KMS-11 (cell line): ENCODE measurements at regions not wholly inside any gene's neighbourhood (a gene's known extent, or its start where the extent isn't known, plus 50 kb on each side); places are given as distances from the start of the nearest gene placed in this dataset.

Source experiments
- H2AFZ ChIP-seq: fragments of 200-600 bp; sonication (generic); 2 replicates; pipeline ENCODE4 v1.6.1; 2016; ENCODE audit warnings: antibody characterized with exemption, mixed run types, low read depth
- H3K27ac ChIP-seq: fragments of 200-600 bp; sonication (generic); 2 replicates; pipeline ENCODE4 v1.6.1; 2016; ENCODE audit warnings: mild to moderate bottlenecking, mixed run types
- H3K27me3 ChIP-seq: fragments of 200-600 bp; sonication (generic); 2 replicates; pipeline ENCODE4 v1.6.1; 2017; ENCODE audit warnings: mild to moderate bottlenecking, low read depth, mixed run types, moderate library complexity; ENCODE audit not compliant: insufficient read depth
- H3K36me3 ChIP-seq: fragments of 200-600 bp; sonication (generic); 2 replicates; pipeline ENCODE4 v1.6.1; 2017; ENCODE audit warnings: mild to moderate bottlenecking, mixed run types; ENCODE audit not compliant: insufficient read depth
- H3K4me1 ChIP-seq: fragments of 200-600 bp; sonication (generic); 2 replicates; pipeline ENCODE4 v1.6.1; 2016; ENCODE audit warnings: mild to moderate bottlenecking, low read depth, mixed run types; ENCODE audit not compliant: poor library complexity, severe bottlenecking
- H3K4me2 ChIP-seq: fragments of 200-600 bp; sonication (generic); 2 replicates; pipeline ENCODE4 v1.7.0; 2016; ENCODE audit warnings: mild to moderate bottlenecking, mixed run types
- H3K4me3 ChIP-seq: fragments of 200-600 bp; sonication (generic); IDR thresholded peaks from 2 replicates; pipeline ENCODE4 v1.6.1; 2017; ENCODE audit warnings: low read depth, low read length, mixed read lengths; ENCODE audit not compliant: insufficient read depth
- H3K79me2 ChIP-seq: fragments of 200-600 bp; sonication (generic); 2 replicates; pipeline ENCODE4 v1.6.1; 2016; ENCODE audit warnings: low read depth, mixed run types; ENCODE audit not compliant: insufficient read depth
- H3K9ac ChIP-seq: fragments of 200-600 bp; sonication (generic); 2 replicates; pipeline ENCODE4 v1.6.1; 2016; ENCODE audit warnings: mild to moderate bottlenecking, mixed run types
- H4K20me1 ChIP-seq: fragments of 200-600 bp; sonication (generic); 2 replicates; pipeline ENCODE4 v1.6.1; 2016; ENCODE audit warnings: mild to moderate bottlenecking, mixed run types; ENCODE audit not compliant: insufficient read depth
- TF ChIP-seq, protein P1 (sequence below): fragments of 200-600 bp; sonication (generic); conservative IDR thresholded peaks from 2 replicates; pipeline ENCODE4 v1.6.1; 2017; ENCODE audit warnings: low read depth, mild to moderate bottlenecking, antibody characterized with exemption, low read length, moderate library complexity, mixed read lengths

DNA sequence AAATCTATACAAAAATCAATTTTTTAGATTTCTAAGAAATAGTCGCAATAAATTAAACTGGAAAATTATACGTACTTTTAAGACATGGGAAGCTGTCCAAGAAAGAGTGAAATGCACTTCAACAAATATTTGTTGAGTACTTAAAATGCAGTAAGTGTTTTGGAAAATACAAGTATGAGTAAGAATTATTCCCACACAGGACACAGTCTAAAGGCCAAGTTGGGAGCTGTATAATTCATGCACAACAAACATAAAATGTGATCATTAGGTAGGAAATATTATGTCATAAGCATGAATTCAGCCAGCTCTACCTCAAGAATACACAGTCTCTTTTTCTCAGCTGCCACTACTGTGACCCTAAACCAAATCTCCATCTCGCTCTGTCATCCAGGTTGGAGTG lies 267.6 kb downstream of the CNTN3 start:
- H3K36me3 ChIP-seq: no peaks in the 10 kb centered on the region
- H3K79me2 ChIP-seq: no peaks in the 10 kb centered on the region
- no peak overlapping the region for H3K4me2 ChIP-seq
- no peaks in the 10 kb centered on the region for H3K4me1 ChIP-seq
- H3K27me3 ChIP-seq: no peaks in the 10 kb centered on the region
- H2AFZ ChIP-seq: no peak overlapping the region
- H3K4me3 ChIP-seq: no peak overlapping the region
- TF ChIP-seq, protein P1, sequence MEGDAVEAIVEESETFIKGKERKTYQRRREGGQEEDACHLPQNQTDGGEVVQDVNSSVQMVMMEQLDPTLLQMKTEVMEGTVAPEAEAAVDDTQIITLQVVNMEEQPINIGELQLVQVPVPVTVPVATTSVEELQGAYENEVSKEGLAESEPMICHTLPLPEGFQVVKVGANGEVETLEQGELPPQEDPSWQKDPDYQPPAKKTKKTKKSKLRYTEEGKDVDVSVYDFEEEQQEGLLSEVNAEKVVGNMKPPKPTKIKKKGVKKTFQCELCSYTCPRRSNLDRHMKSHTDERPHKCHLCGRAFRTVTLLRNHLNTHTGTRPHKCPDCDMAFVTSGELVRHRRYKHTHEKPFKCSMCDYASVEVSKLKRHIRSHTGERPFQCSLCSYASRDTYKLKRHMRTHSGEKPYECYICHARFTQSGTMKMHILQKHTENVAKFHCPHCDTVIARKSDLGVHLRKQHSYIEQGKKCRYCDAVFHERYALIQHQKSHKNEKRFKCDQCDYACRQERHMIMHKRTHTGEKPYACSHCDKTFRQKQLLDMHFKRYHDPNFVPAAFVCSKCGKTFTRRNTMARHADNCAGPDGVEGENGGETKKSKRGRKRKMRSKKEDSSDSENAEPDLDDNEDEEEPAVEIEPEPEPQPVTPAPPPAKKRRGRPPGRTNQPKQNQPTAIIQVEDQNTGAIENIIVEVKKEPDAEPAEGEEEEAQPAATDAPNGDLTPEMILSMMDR: no peak
- H3K9ac ChIP-seq: no peak overlapping the region
- no peak overlapping the region for H3K27ac ChIP-seq
- H4K20me1 ChIP-seq: no peaks in the 10 kb centered on the region

DNA sequence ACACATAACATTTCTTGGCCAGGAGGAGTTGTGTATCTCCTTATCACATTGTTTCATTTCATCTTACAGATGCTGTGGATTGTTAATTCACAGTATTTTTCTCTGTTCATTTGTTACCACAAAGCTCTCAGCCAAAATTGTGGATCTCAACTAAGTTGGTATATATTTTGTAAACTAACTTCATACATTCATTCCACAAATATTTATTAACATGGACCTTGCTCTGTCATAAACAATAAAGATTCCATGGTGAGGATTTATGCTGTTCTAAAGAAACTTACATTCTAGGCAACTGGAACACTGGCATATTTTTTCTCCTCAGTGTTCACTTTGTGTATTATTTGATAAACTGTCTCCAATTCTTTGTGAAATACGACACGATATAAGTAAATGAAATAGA lies 268.8 kb downstream of the CNTN3 start:
- H3K4me1 ChIP-seq: no peaks in the 10 kb centered on the region

DNA sequence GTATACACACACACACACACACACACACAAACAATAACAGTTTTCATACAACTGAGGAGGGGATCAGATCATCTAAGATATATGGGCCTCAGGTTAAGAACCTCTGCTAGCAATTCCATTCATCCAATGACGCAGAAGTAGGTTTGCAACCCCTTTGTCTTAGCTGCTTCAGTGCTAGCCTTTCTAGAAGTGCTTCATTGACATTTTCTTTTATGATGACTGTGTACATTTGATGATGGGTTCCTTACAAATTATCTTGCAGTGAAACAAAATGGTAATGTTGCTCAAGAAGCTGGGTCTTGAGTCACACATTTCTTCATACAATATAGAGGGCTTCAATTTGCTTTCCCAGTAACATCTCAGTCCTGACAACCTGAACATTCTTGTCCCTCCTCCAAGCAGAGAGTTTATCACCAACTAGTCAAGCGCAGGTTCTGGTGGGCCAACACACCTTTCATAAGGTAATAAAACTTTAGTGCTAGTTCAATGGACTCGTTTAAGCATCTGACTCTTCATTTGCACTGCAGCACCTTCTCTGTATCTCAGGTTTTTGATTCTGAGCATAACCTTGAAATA lies 269.5 kb downstream of the CNTN3 start:
- Histone ChIP-seq H3K36me3 (no peaks in the 10 kb centered on the region), H3K4me3 (no peak overlapping the region), H2AFZ (no peak overlapping the region), H3K4me2 (no peak overlapping the region), H3K27me3 (no peaks in the 10 kb centered on the region), H4K20me1 (no peaks in the 10 kb centered on the region), H3K4me1 (no peaks in the 10 kb centered on the region), H3K27ac (no peak overlapping the region), H3K9ac (no peak overlapping the region), H3K79me2 (no peaks in the 10 kb centered on the region)
- TF ChIP-seq, protein P1: no peak

More for the DNA sequence above, 268.8 kb downstream of the CNTN3 start:
- Histone ChIP-seq H3K27me3 (no peaks in the 10 kb centered on the region), H2AFZ (no peak overlapping the region), H3K27ac (no peak overlapping the region), H3K79me2 (no peaks in the 10 kb centered on the region), H3K4me2 (no peak overlapping the region), H3K4me3 (no peak overlapping the region), H3K9ac (no peak overlapping the region), H4K20me1 (no peaks in the 10 kb centered on the region), H3K36me3 (no peaks in the 10 kb centered on the region)
- TF ChIP-seq, protein P1: no peak

DNA sequence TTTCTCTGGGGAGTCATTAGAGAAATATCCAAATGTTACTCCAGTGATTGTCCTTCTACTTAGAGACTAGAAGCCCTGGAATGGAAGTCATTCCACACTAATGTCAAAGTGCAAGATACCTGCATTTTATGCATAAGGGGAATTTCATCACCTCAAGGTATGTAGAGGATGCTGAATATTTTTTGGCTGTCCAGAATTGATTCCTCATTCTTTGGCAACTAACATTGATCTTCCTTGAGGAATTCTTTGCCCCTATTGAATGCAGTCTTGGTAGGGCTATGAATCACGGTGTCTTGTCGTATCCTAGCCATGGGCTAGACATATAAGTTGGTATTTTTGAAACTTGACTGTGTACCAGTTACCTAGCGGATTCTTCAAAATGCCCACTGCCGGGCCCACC lies 271.1 kb downstream of the CNTN3 start:
- no peak overlapping the region for H3K27ac ChIP-seq
- H3K4me1 ChIP-seq: no peaks in the 10 kb centered on the region
- no peaks in the 10 kb centered on the region for H4K20me1 ChIP-seq
- H3K4me2 ChIP-seq: no peak overlapping the region
- H3K79me2 ChIP-seq: no peaks in the 10 kb centered on the region
- TF ChIP-seq, protein P1: no peak
- no peaks in the 10 kb centered on the region for H3K36me3 ChIP-seq
- H3K4me3 ChIP-seq: no peak overlapping the region
- no peaks in the 10 kb centered on the region for H3K27me3 ChIP-seq
- no peak overlapping the region for H2AFZ ChIP-seq
- H3K9ac ChIP-seq: no peak overlapping the region

DNA sequence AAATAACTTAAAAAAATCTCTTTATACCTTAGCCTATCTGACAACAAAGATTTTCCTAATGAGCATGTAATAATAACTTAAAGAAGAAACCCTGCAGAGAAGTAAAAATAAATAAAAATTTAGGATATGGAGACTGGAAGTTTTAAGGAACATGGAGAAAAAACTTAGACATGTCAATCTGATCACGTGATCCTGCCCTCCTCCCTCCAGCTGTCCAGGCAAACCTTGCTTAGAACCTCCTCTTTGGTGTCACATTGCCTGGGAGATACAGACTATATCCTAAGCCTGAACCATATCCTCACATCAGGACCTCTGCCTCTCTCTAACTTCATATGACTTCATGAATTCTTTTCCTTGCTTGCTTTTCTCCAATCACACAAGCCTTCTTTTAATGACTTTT lies 275.5 kb downstream of the CNTN3 start:
- H3K4me2 ChIP-seq: no peak overlapping the region
- H3K9ac ChIP-seq: no peak overlapping the region
- H3K79me2 ChIP-seq: no peaks in the 10 kb centered on the region
- H2AFZ ChIP-seq: no peak overlapping the region
- no peaks in the 10 kb centered on the region for H3K36me3 ChIP-seq
- no peak overlapping the region for H3K4me3 ChIP-seq
- no peaks in the 10 kb centered on the region for H3K4me1 ChIP-seq
- no peaks in the 10 kb centered on the region for H4K20me1 ChIP-seq
- H3K27me3 ChIP-seq: no peaks in the 10 kb centered on the region
- no peak overlapping the region for H3K27ac ChIP-seq
- TF ChIP-seq, protein P1: no peak
